ENCODE measurements at regions not wholly inside any gene's neighbourhood (a gene's known extent, or its start where the extent isn't known, plus 50 kb on each side); places are given as distances from the start of the nearest gene placed in this dataset.

- no peak for DNase-seq
Observed at GRCh38 chr3:96734273-96735009, 80.0 kb upstream of the EPHA6 start.

- DNase-seq, result no peak
Observed at GRCh38 chr3:96748139-96748538, 66.3 kb upstream of the EPHA6 start.

- DNase-seq, result no peak
Observed at GRCh38 chr3:96750094-96750767, 64.2 kb upstream of the EPHA6 start.

GRCh38 chr3:96753124-96753523 lies 61.3 kb upstream of the EPHA6 start:
- DNase-seq, result no peak

GRCh38 chr3:96754128-96754527 lies 60.3 kb upstream of the EPHA6 start:
- no peak for DNase-seq

- DNase-seq, result no peak
Observed at GRCh38 chr3:96755519-96755918, 58.9 kb upstream of the EPHA6 start.

- DNase-seq, result no peak
Observed at GRCh38 chr3:96756516-96756915, 57.9 kb upstream of the EPHA6 start.

- no peak for DNase-seq
Observed at GRCh38 chr3:96760956-96761355, 53.4 kb upstream of the EPHA6 start.

Data from T1000 (cell line).